Erythroblast (primary cell): ENCODE measurements at regions not wholly inside any gene's neighbourhood (a gene's known extent, or its start where the extent isn't known, plus 50 kb on each side); places are given as distances from the start of the nearest gene placed in this dataset.

Source experiments
- GATA1 ChIP-seq: IDR thresholded peaks from 2 replicates; pipeline ENCODE4 v1.6.1; 2011; ENCODE audit warnings: low read depth, mild to moderate bottlenecking, control low read depth, low read length, moderate library complexity
- POLR2A ChIP-seq: IDR thresholded peaks from 2 replicates; pipeline ENCODE4 v1.6.1; 2011; ENCODE audit warnings: mild to moderate bottlenecking, low read length

DNA sequence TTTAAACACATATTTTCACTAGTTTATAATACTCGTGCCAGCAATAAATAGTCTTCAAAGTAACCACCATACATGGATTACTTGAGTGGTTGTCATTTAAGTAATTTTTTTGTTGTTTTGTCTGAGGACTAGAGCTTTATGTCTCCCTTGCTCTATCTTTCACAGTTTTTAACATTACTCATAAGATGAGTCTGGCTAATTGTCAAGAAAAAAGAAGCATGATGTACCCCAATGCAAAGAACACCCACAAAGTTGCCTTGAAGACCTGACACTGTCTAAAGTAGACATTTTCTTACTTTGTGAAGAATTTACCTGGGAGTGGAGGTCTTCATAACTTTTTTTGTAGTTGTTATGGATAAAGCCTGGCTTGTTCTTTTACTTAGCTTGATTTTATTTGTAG, 210.4 kb upstream of the BRINP3 start:
- no peak for TF ChIP-seq POLR2A
- no peak for TF ChIP-seq GATA1
